Fibroblast of lung (primary cell): ENCODE measurements at regions not wholly inside any gene's neighbourhood (a gene's known extent, or its start where the extent isn't known, plus 50 kb on each side); places are given as distances from the start of the nearest gene placed in this dataset.

Source experiments
- DNase-seq, 2 donors: peaks; one replicate each; pipeline versions ENCODE4 v3.0.0 to v3.0.0-alpha.2; 2010; ENCODE audit warnings: low read depth in 2 of 2
- H2AFZ ChIP-seq: 2 replicates; pipeline ENCODE4 v1.5.1; 2012; ENCODE audit warnings: low read length, control low read depth, inconsistent platforms
- H3K27ac ChIP-seq: 2 replicates; pipeline ENCODE4 v1.5.1; 2011; ENCODE audit warnings: low read length, control low read depth; ENCODE audit not compliant: insufficient read depth
- H3K27me3 ChIP-seq: 2 replicates; pipeline ENCODE4 v1.5.1; 2011; ENCODE audit warnings: mild to moderate bottlenecking, low read length; ENCODE audit not compliant: control insufficient read depth, insufficient read depth
- H3K36me3 ChIP-seq: 2 replicates; pipeline ENCODE4 v1.5.1; 2011; ENCODE audit warnings: low read length; ENCODE audit not compliant: control insufficient read depth, insufficient read depth
- H3K4me1 ChIP-seq: 2 replicates; pipeline ENCODE4 v1.5.1; 2011; ENCODE audit warnings: low read length; ENCODE audit not compliant: control insufficient read depth, insufficient read depth; ENCODE audit errors: extremely low read depth
- H3K4me2 ChIP-seq: 2 replicates; pipeline ENCODE4 v1.5.1; 2011; ENCODE audit warnings: low read length, control low read depth; ENCODE audit not compliant: insufficient read depth; ENCODE audit errors: extremely low read depth
- H3K4me3 ChIP-seq, 4 experiments: fragments of 200-600 bp in 1 of 4; sonication (generic) in 1 of 4; replicated peaks in 1 of 4; 2 replicates each; pipeline ENCODE4 v1.5.1; 2011 to 2016; ENCODE audit warnings: low read length in 4 of 4, low read depth in 3 of 4, mild to moderate bottlenecking in 3 of 4, control low read depth in 2 of 4, inconsistent platforms in 1 of 4, mixed read lengths in 1 of 4; ENCODE audit not compliant: insufficient read depth in 1 of 4; ENCODE audit errors: control extremely low read depth in 1 of 4
- H3K79me2 ChIP-seq: 2 replicates; pipeline ENCODE4 v1.5.1; 2012; ENCODE audit warnings: mild to moderate bottlenecking, low read length, inconsistent platforms; ENCODE audit not compliant: control insufficient read depth, insufficient read depth
- H3K9ac ChIP-seq: 2 replicates; pipeline ENCODE4 v1.5.1; 2011; ENCODE audit warnings: mild to moderate bottlenecking, low read length, control low read depth; ENCODE audit not compliant: insufficient read depth
- H3K9me3 ChIP-seq: 2 replicates; pipeline ENCODE4 v1.5.1; 2012; ENCODE audit warnings: low read depth, low read length; ENCODE audit not compliant: control insufficient read depth, insufficient read depth
- H4K20me1 ChIP-seq: 2 replicates; pipeline ENCODE4 v1.5.1; 2011; ENCODE audit warnings: low read length; ENCODE audit not compliant: control insufficient read depth, insufficient read depth; ENCODE audit errors: extremely low read depth
- CTCF ChIP-seq, 2 donors: IDR thresholded peaks in 1 of 2; conservative IDR thresholded peaks in 1 of 2; 1 replicate in 1 of 2; 2 replicates in 1 of 2; pipeline ENCODE4 v1.5.1; 2011 to 2012; ENCODE audit warnings: low read length in 2 of 2, control low read depth in 1 of 2, inconsistent platforms in 1 of 2, low read depth in 1 of 2, mild to moderate bottlenecking in 1 of 2
- EZH2 ChIP-seq: IDR thresholded peaks from 2 replicates; pipeline ENCODE4 v1.5.1; 2012; ENCODE audit warnings: low read length, control low read depth, mild to moderate bottlenecking; ENCODE audit errors: missing control alignments

GRCh38 chrX:63470506-63470905 lies 119.4 kb upstream of the SPIN4 start:
- no peaks in the 10 kb centered on the region for H3K79me2 ChIP-seq
- H2AFZ ChIP-seq: no peak overlapping the region
- no peak for TF ChIP-seq CTCF (conservative IDR thresholded peaks at IDR 0.05 in 1 of 2, IDR thresholded peaks at IDR 0.05 in 1 of 2; ENCODE audit: low read depth in 1 of 2, low read length in 2 of 2)
- TF ChIP-seq EZH2: no peak
- no peak overlapping the region for H3K27ac ChIP-seq
- H3K9ac ChIP-seq: no peak overlapping the region
- H3K27me3 ChIP-seq: no peaks in the 10 kb centered on the region
- no peaks in the 10 kb centered on the region for H3K4me1 ChIP-seq
- DNase-seq: no peak
- H3K4me2 ChIP-seq: no peak overlapping the region
- no peaks in the 10 kb centered on the region for H3K36me3 ChIP-seq
- no peaks in the 10 kb centered on the region for H3K9me3 ChIP-seq
- no peaks in the 10 kb centered on the region for H4K20me1 ChIP-seq
- no peak overlapping the region for H3K4me3 ChIP-seq

- H3K79me2 ChIP-seq: no peaks in the 10 kb centered on the region
- no peak for TF ChIP-seq CTCF (conservative IDR thresholded peaks at IDR 0.05 in 1 of 2, IDR thresholded peaks at IDR 0.05 in 1 of 2; ENCODE audit: low read depth in 1 of 2, low read length in 2 of 2)
- no peak for TF ChIP-seq EZH2
Observed at GRCh38 chrX:63466690-63467089, 115.6 kb upstream of the SPIN4 start.

GRCh38 chrX:63458981-63459380 lies 107.8 kb upstream of the SPIN4 start:
- Histone ChIP-seq H3K27me3 (no peaks in the 10 kb centered on the region), H3K4me1 (no peaks in the 10 kb centered on the region), H3K4me3 (no peak overlapping the region), H3K79me2 (no peaks in the 10 kb centered on the region), H3K9ac (no peak overlapping the region), H3K9me3 (no peaks in the 10 kb centered on the region), H4K20me1 (no peaks in the 10 kb centered on the region), H3K27ac (no peak overlapping the region), H2AFZ (no peak overlapping the region), H3K36me3 (no peaks in the 10 kb centered on the region), H3K4me2 (no peak overlapping the region)
- TF ChIP-seq EZH2: no peak
- no peak for TF ChIP-seq CTCF (conservative IDR thresholded peaks at IDR 0.05 in 1 of 2, IDR thresholded peaks at IDR 0.05 in 1 of 2; ENCODE audit: low read depth in 1 of 2, low read length in 2 of 2)
- no peak for DNase-seq

More at GRCh38 chrX:63466690-63467089, 115.6 kb upstream of the SPIN4 start:
- Histone ChIP-seq H3K27ac (no peak overlapping the region), H3K9ac (no peak overlapping the region), H3K4me2 (no peak overlapping the region), H3K9me3 (no peaks in the 10 kb centered on the region), H3K4me1 (no peaks in the 10 kb centered on the region), H4K20me1 (no peaks in the 10 kb centered on the region), H3K4me3 (no peak overlapping the region), H3K36me3 (no peaks in the 10 kb centered on the region), H2AFZ (no peak overlapping the region), H3K27me3 (no peaks in the 10 kb centered on the region)
- no peak for DNase-seq
